HCT116 (cell line): ENCODE measurements at regions not wholly inside any gene's neighbourhood (a gene's known extent, or its start where the extent isn't known, plus 50 kb on each side); places are given as distances from the start of the nearest gene placed in this dataset.

Experiments used
- CEBPB ChIP-seq: IDR thresholded peaks from 2 replicates; pipeline ENCODE4 v1.6.1; 2012; ENCODE audit warnings: low read depth
- CTCF ChIP-seq, 3 experiments: fragments of 200-600 bp in 1 of 3; sonication (generic) in 1 of 3; IDR thresholded peaks in 2 of 3; conservative IDR thresholded peaks in 1 of 3; 2 replicates each; pipeline ENCODE4 v1.5.1; 2012 to 2017; ENCODE audit warnings: low read depth in 2 of 3, low read length in 2 of 3, antibody characterized with exemption in 1 of 3, borderline replicate concordance in 1 of 3, control low read depth in 1 of 3, mild to moderate bottlenecking in 1 of 3, mixed read lengths in 1 of 3, mixed run types in 1 of 3, moderate library complexity in 1 of 3; ENCODE audit not compliant: insufficient read depth in 1 of 3
- EZH2 ChIP-seq: fragments of 200-600 bp; sonication (generic); IDR thresholded peaks from 2 replicates; pipeline ENCODE4 v1.6.1; 2017; ENCODE audit warnings: antibody characterized with exemption, mixed run types
- SP1 ChIP-seq: IDR thresholded peaks from 2 replicates; pipeline ENCODE4 v1.6.1; 2012; ENCODE audit warnings: low read depth

GRCh38 chr12:124713436-124714082 is 146.1 kb upstream of the NCOR2 start:
- TF ChIP-seq CTCF (IDR thresholded peaks at IDR 0.05 in 2 of 3, conservative IDR thresholded peaks at IDR 0.05 in 1 of 3; ENCODE audit: borderline replicate concordance in 1 of 3, insufficient read depth in 1 of 3, low read depth in 2 of 3, low read length in 2 of 3) (no peak), EZH2 (no peak), SP1 (no peak), CEBPB (no peak)
